CD8-positive, alpha-beta memory T cell (primary cell): ENCODE measurements at regions not wholly inside any gene's neighbourhood (a gene's known extent, or its start where the extent isn't known, plus 50 kb on each side); places are given as distances from the start of the nearest gene placed in this dataset.

ENCODE experiments used
- CTCF ChIA-PET: fragments of 350-600 bp; sonication (Branson Sonifier 250); formaldehyde crosslinking; loops from one replicate; lab custom pipeline; 2021; ENCODE audit warnings: antibody characterized with exemption; lab: Charles Lee
- POLR2A ChIA-PET: fragments of 350-600 bp; sonication (Branson Sonifier 250); formaldehyde crosslinking; loops from one replicate; lab custom pipeline; 2021; ENCODE audit warnings: antibody characterized with exemption; lab: Charles Lee
- DNase-seq, 5 donors: peaks; one replicate each; pipeline versions ENCODE4 v3.0.0 to v3.0.0-alpha.2; 2020 to 2022; ENCODE audit warnings: mixed read lengths in 1 of 5
- H3K27ac ChIP-seq: one replicate; pipeline ENCODE4 v1.7.0; 2013; ENCODE audit warnings: low read depth, mild to moderate bottlenecking, low read length, moderate library complexity
- H3K27me3 ChIP-seq: 2 replicates; pipeline ENCODE4 v1.7.0; 2013; ENCODE audit warnings: low read length, mild to moderate bottlenecking; ENCODE audit not compliant: insufficient read depth, poor library complexity, severe bottlenecking
- H3K36me3 ChIP-seq: 2 replicates; pipeline ENCODE4 v1.7.0; 2013; ENCODE audit warnings: mild to moderate bottlenecking, low read length, moderate library complexity; ENCODE audit not compliant: insufficient read depth
- H3K4me1 ChIP-seq: 2 replicates; pipeline ENCODE4 v1.7.0; 2013; ENCODE audit warnings: mild to moderate bottlenecking, low read length, moderate library complexity; ENCODE audit not compliant: insufficient read depth
- H3K4me3 ChIP-seq: 2 replicates; pipeline ENCODE4 v1.7.0; 2013; ENCODE audit warnings: mild to moderate bottlenecking, low read length
- H3K9me3 ChIP-seq: 2 replicates; pipeline ENCODE4 v1.7.0; 2013; ENCODE audit warnings: mild to moderate bottlenecking, low read length
- H3K27ac Mint-ChIP-seq, 8 donors: one replicate each; pipeline ENCODE4 v1.8.0; 2020 to 2021; ENCODE audit warnings: mixed read lengths in 8 of 8, mild to moderate bottlenecking in 6 of 8, inconsistent platforms in 3 of 8, moderate library complexity in 3 of 8
- H3K27me3 Mint-ChIP-seq, 2 donors: one replicate each; pipeline ENCODE4 v1.8.0; 2020 to 2021; ENCODE audit warnings: mixed read lengths in 2 of 2, mild to moderate bottlenecking in 1 of 2, moderate library complexity in 1 of 2
- H3K36me3 Mint-ChIP-seq, 3 donors: one replicate each; pipeline ENCODE4 v1.8.0; 2020 to 2021; ENCODE audit warnings: mixed read lengths in 3 of 3, inconsistent platforms in 1 of 3, mild to moderate bottlenecking in 1 of 3
- H3K4me1 Mint-ChIP-seq, 3 donors: one replicate each; pipeline ENCODE4 v1.8.0; 2020 to 2021; ENCODE audit warnings: mixed read lengths in 3 of 3, inconsistent platforms in 1 of 3, mild to moderate bottlenecking in 1 of 3
- H3K4me3 Mint-ChIP-seq, 7 donors: one replicate each; pipeline ENCODE4 v1.8.0; 2020 to 2021; ENCODE audit warnings: mixed read lengths in 7 of 7, mild to moderate bottlenecking in 6 of 7, moderate library complexity in 4 of 7, inconsistent platforms in 2 of 7
- H3K9me3 Mint-ChIP-seq, 5 donors: one replicate each; pipeline ENCODE4 v1.8.0; 2020 to 2022; ENCODE audit warnings: mixed read lengths in 5 of 5, mild to moderate bottlenecking in 3 of 5, moderate library complexity in 2 of 5, inconsistent platforms in 1 of 5

GRCh38 chr2:866887-867286 lies 83.8 kb upstream of the SNTG2 start:
- H3K4me1 ChIP-seq, result no peaks in the 10 kb centered on the region
- CTCF ChIA-PET, result no interaction called here
- Mint-ChIP-seq H3K36me3 (no peaks in the 10 kb centered on the region), H3K27me3 (peaks cover 20 to 24% of the 10 kb centered on the region in 2 donors), H3K4me3 (no peak overlapping the region), H3K27ac (no peak overlapping the region), H3K9me3 (no peaks in the 10 kb centered on the region), H3K4me1 (peaks cover 0 to 4% (median 0%) of the 10 kb centered on the region in 3 donors)
- no peak overlapping the region for H3K4me3 ChIP-seq
- no peaks in the 10 kb centered on the region for H3K9me3 ChIP-seq
- H3K27me3 ChIP-seq, result peaks cover 3% of the 10 kb centered on the region
- no peaks in the 10 kb centered on the region for H3K36me3 ChIP-seq
- no peak for DNase-seq
- POLR2A ChIA-PET, result no interaction called here
- H3K27ac ChIP-seq, result no peak overlapping the region

- Histone ChIP-seq H3K36me3 (no peaks in the 10 kb centered on the region), H3K4me3 (no peak overlapping the region), H3K27me3 (peaks cover 3% of the 10 kb centered on the region), H3K4me1 (no peaks in the 10 kb centered on the region), H3K9me3 (no peaks in the 10 kb centered on the region), H3K27ac (no peak overlapping the region)
- no peak overlapping the region for H3K27ac Mint-ChIP-seq
- H3K36me3 Mint-ChIP-seq, result no peaks in the 10 kb centered on the region
- H3K4me3 Mint-ChIP-seq, result no peak overlapping the region
- no peak for DNase-seq
- peaks cover 19 to 20% of the 10 kb centered on the region in 2 donors for H3K27me3 Mint-ChIP-seq
- POLR2A ChIA-PET, result no interaction called here
- CTCF ChIA-PET, result no interaction called here
- H3K4me1 Mint-ChIP-seq, result peaks cover 0 to 4% (median 0%) of the 10 kb centered on the region in 3 donors
- no peaks in the 10 kb centered on the region for H3K9me3 Mint-ChIP-seq
Observed at GRCh38 chr2:866009-866680, 84.5 kb upstream of the SNTG2 start.

- Histone ChIP-seq H3K4me1 (no peaks in the 10 kb centered on the region), H3K9me3 (no peaks in the 10 kb centered on the region), H3K4me3 (no peak overlapping the region), H3K27me3 (no peaks in the 10 kb centered on the region), H3K36me3 (no peaks in the 10 kb centered on the region), H3K27ac (no peak overlapping the region)
- CTCF ChIA-PET, result no interaction called here
- Mint-ChIP-seq H3K27ac (no peak overlapping the region), H3K9me3 (no peaks in the 10 kb centered on the region), H3K36me3 (no peaks in the 10 kb centered on the region), H3K4me3 (no peak overlapping the region), H3K4me1 (no peaks in the 10 kb centered on the region), H3K27me3 (peaks cover 16 to 19% of the 10 kb centered on the region in 2 donors)
- DNase-seq, result no peak
- POLR2A ChIA-PET, result no interaction called here
Observed at GRCh38 chr2:864501-865106, 86.0 kb upstream of the SNTG2 start.

GRCh38 chr2:863732-864450 lies 86.8 kb upstream of the SNTG2 start:
- no peak overlapping the region for H3K4me3 Mint-ChIP-seq
- no peaks in the 10 kb centered on the region for H3K9me3 ChIP-seq
- no peak overlapping the region for H3K4me3 ChIP-seq
- H3K27me3 Mint-ChIP-seq, result peaks cover 13 to 19% of the 10 kb centered on the region in 2 donors
- no peak overlapping the region for H3K27ac Mint-ChIP-seq
- ChIA-PET CTCF (no interaction called here), POLR2A (no interaction called here)
- no peak for DNase-seq
- no peak overlapping the region for H3K27ac ChIP-seq
- no peaks in the 10 kb centered on the region for H3K36me3 ChIP-seq
- H3K36me3 Mint-ChIP-seq, result no peaks in the 10 kb centered on the region
- H3K4me1 Mint-ChIP-seq, result no peaks in the 10 kb centered on the region
- H3K4me1 ChIP-seq, result no peaks in the 10 kb centered on the region
- H3K27me3 ChIP-seq, result no peaks in the 10 kb centered on the region
- H3K9me3 Mint-ChIP-seq, result no peaks in the 10 kb centered on the region

- Mint-ChIP-seq H3K4me3 (no peak overlapping the region), H3K9me3 (no peaks in the 10 kb centered on the region), H3K27me3 (peaks cover 13 to 19% of the 10 kb centered on the region in 2 donors), H3K27ac (peak overlapping the region in 1 of 8 donors; percentile 61), H3K4me1 (no peaks in the 10 kb centered on the region), H3K36me3 (no peaks in the 10 kb centered on the region)
- Histone ChIP-seq H3K27me3 (no peaks in the 10 kb centered on the region), H3K36me3 (no peaks in the 10 kb centered on the region), H3K4me1 (no peaks in the 10 kb centered on the region), H3K9me3 (no peaks in the 10 kb centered on the region), H3K4me3 (no peak overlapping the region), H3K27ac (no peak overlapping the region)
- CTCF ChIA-PET, result no interaction called here
- POLR2A ChIA-PET, result no interaction called here
- DNase-seq, result no peak
Observed at GRCh38 chr2:862731-863466, 87.8 kb upstream of the SNTG2 start.

- H3K4me3 ChIP-seq, result no peak overlapping the region
- no peak overlapping the region for H3K27ac ChIP-seq
- Mint-ChIP-seq H3K4me3 (no peak overlapping the region), H3K27ac (no peak overlapping the region), H3K36me3 (no peaks in the 10 kb centered on the region), H3K9me3 (no peaks in the 10 kb centered on the region), H3K4me1 (no peaks in the 10 kb centered on the region), H3K27me3 (peaks cover 13 to 19% of the 10 kb centered on the region in 2 donors)
- DNase-seq, result no peak
- ChIA-PET POLR2A (no interaction called here), CTCF (no interaction called here)
- H3K27me3 ChIP-seq, result no peaks in the 10 kb centered on the region
- H3K9me3 ChIP-seq, result no peaks in the 10 kb centered on the region
- H3K36me3 ChIP-seq, result no peaks in the 10 kb centered on the region
- no peaks in the 10 kb centered on the region for H3K4me1 ChIP-seq
Observed at GRCh38 chr2:862355-862687, 88.3 kb upstream of the SNTG2 start.

GRCh38 chr2:861655-862354 lies 88.8 kb upstream of the SNTG2 start:
- Mint-ChIP-seq H3K4me1 (peaks cover 0 to 1% (median 0%) of the 10 kb centered on the region in 3 donors), H3K4me3 (no peak overlapping the region), H3K9me3 (no peaks in the 10 kb centered on the region), H3K27ac (no peak overlapping the region), H3K27me3 (peaks cover 8 to 17% of the 10 kb centered on the region in 2 donors), H3K36me3 (no peaks in the 10 kb centered on the region)
- H3K27me3 ChIP-seq, result no peaks in the 10 kb centered on the region
- no peak overlapping the region for H3K27ac ChIP-seq
- ChIA-PET CTCF (no interaction called here), POLR2A (no interaction called here)
- H3K4me1 ChIP-seq, result no peaks in the 10 kb centered on the region
- DNase-seq, result no peak
- no peaks in the 10 kb centered on the region for H3K9me3 ChIP-seq
- no peaks in the 10 kb centered on the region for H3K36me3 ChIP-seq
- H3K4me3 ChIP-seq, result no peak overlapping the region
